ENCODE measurements at regions not wholly inside any gene's neighbourhood (a gene's known extent, or its start where the extent isn't known, plus 50 kb on each side); places are given as distances from the start of the nearest gene placed in this dataset.

GRCh38 chr6:167714152-167714551, 112.6 kb upstream of the AFDN start:
- no peaks in the 10 kb centered on the region for H3K9me3 ChIP-seq (ENCODE audit: control insufficient read depth, insufficient read depth, low read depth, low read length)
- H3K4me1 ChIP-seq (ENCODE audit: control insufficient read depth, extremely low read depth, insufficient read depth, low read length), result no peaks in the 10 kb centered on the region
- DNase-seq (ENCODE audit: low read depth in 2 of 2), result no peak
- H4K20me1 ChIP-seq (ENCODE audit: control insufficient read depth, extremely low read depth, insufficient read depth, low read length), result no peaks in the 10 kb centered on the region
- no peak for TF ChIP-seq CTCF (conservative IDR thresholded peaks at IDR 0.05 in 1 of 2, IDR thresholded peaks at IDR 0.05 in 1 of 2; ENCODE audit: low read depth in 1 of 2, low read length in 2 of 2)
- no peak overlapping the region for H3K27ac ChIP-seq (ENCODE audit: insufficient read depth, low read length)
- no peak overlapping the region for H3K4me3 ChIP-seq (replicated peaks in 1 of 4; ENCODE audit: control extremely low read depth in 1 of 4, insufficient read depth in 1 of 4, low read depth in 3 of 4, low read length in 4 of 4)
- H2AFZ ChIP-seq (ENCODE audit: low read length), result no peak overlapping the region
- no peaks in the 10 kb centered on the region for H3K27me3 ChIP-seq (ENCODE audit: control insufficient read depth, insufficient read depth, low read length)
- no peak overlapping the region for H3K9ac ChIP-seq (ENCODE audit: insufficient read depth, low read length)
- H3K79me2 ChIP-seq (ENCODE audit: control insufficient read depth, insufficient read depth, low read length), result no peaks in the 10 kb centered on the region
- H3K36me3 ChIP-seq (ENCODE audit: control insufficient read depth, insufficient read depth, low read length), result no peaks in the 10 kb centered on the region
- H3K4me2 ChIP-seq (ENCODE audit: extremely low read depth, insufficient read depth, low read length), result no peak overlapping the region

- Histone ChIP-seq H3K4me1 (ENCODE audit: control insufficient read depth, extremely low read depth, insufficient read depth, low read length) (no peaks in the 10 kb centered on the region), H3K9me3 (ENCODE audit: control insufficient read depth, insufficient read depth, low read depth, low read length) (no peaks in the 10 kb centered on the region), H3K4me3 (replicated peaks in 1 of 4; ENCODE audit: control extremely low read depth in 1 of 4, insufficient read depth in 1 of 4, low read depth in 3 of 4, low read length in 4 of 4) (no peak overlapping the region), H3K9ac (ENCODE audit: insufficient read depth, low read length) (no peak overlapping the region), H2AFZ (ENCODE audit: low read length) (no peak overlapping the region), H3K27me3 (ENCODE audit: control insufficient read depth, insufficient read depth, low read length) (no peaks in the 10 kb centered on the region), H3K79me2 (ENCODE audit: control insufficient read depth, insufficient read depth, low read length) (no peaks in the 10 kb centered on the region), H3K4me2 (ENCODE audit: extremely low read depth, insufficient read depth, low read length) (no peak overlapping the region), H3K36me3 (ENCODE audit: control insufficient read depth, insufficient read depth, low read length) (no peaks in the 10 kb centered on the region), H3K27ac (ENCODE audit: insufficient read depth, low read length) (no peak overlapping the region), H4K20me1 (ENCODE audit: control insufficient read depth, extremely low read depth, insufficient read depth, low read length) (no peaks in the 10 kb centered on the region)
- TF ChIP-seq EZH2 (IDR thresholded peaks at IDR 0.05; ENCODE audit: low read length, missing control alignments) (no peak), CTCF (conservative IDR thresholded peaks at IDR 0.05 in 1 of 2, IDR thresholded peaks at IDR 0.05 in 1 of 2; ENCODE audit: low read depth in 1 of 2, low read length in 2 of 2) (no peak)
- no peak for DNase-seq (ENCODE audit: low read depth in 2 of 2)
Measured at GRCh38 chr6:167717455-167717854, 109.3 kb upstream of the AFDN start.

- no peaks in the 10 kb centered on the region for H3K27me3 ChIP-seq (ENCODE audit: control insufficient read depth, insufficient read depth, low read length)
Measured at GRCh38 chr6:167717867-167718266, 108.8 kb upstream of the AFDN start.

More at GRCh38 chr6:167717867-167718266, 108.8 kb upstream of the AFDN start:
- Histone ChIP-seq H3K36me3 (ENCODE audit: control insufficient read depth, insufficient read depth, low read length) (no peaks in the 10 kb centered on the region), H3K4me1 (ENCODE audit: control insufficient read depth, extremely low read depth, insufficient read depth, low read length) (no peaks in the 10 kb centered on the region), H3K4me2 (ENCODE audit: extremely low read depth, insufficient read depth, low read length) (no peak overlapping the region), H4K20me1 (ENCODE audit: control insufficient read depth, extremely low read depth, insufficient read depth, low read length) (no peaks in the 10 kb centered on the region), H2AFZ (ENCODE audit: low read length) (no peak overlapping the region), H3K4me3 (replicated peaks in 1 of 4; ENCODE audit: control extremely low read depth in 1 of 4, insufficient read depth in 1 of 4, low read depth in 3 of 4, low read length in 4 of 4) (no peak overlapping the region), H3K27ac (ENCODE audit: insufficient read depth, low read length) (no peak overlapping the region), H3K9me3 (ENCODE audit: control insufficient read depth, insufficient read depth, low read depth, low read length) (no peaks in the 10 kb centered on the region), H3K9ac (ENCODE audit: insufficient read depth, low read length) (no peak overlapping the region), H3K79me2 (ENCODE audit: control insufficient read depth, insufficient read depth, low read length) (no peaks in the 10 kb centered on the region)
- no peak for DNase-seq (ENCODE audit: low read depth in 2 of 2)
- TF ChIP-seq EZH2 (IDR thresholded peaks at IDR 0.05; ENCODE audit: low read length, missing control alignments) (no peak), CTCF (conservative IDR thresholded peaks at IDR 0.05 in 1 of 2, IDR thresholded peaks at IDR 0.05 in 1 of 2; ENCODE audit: low read depth in 1 of 2, low read length in 2 of 2) (no peak)

Data from fibroblast of lung (primary cell).